ENCODE measurements at regions not wholly inside any gene's neighbourhood (a gene's known extent, or its start where the extent isn't known, plus 50 kb on each side); places are given as distances from the start of the nearest gene placed in this dataset.

DNA sequence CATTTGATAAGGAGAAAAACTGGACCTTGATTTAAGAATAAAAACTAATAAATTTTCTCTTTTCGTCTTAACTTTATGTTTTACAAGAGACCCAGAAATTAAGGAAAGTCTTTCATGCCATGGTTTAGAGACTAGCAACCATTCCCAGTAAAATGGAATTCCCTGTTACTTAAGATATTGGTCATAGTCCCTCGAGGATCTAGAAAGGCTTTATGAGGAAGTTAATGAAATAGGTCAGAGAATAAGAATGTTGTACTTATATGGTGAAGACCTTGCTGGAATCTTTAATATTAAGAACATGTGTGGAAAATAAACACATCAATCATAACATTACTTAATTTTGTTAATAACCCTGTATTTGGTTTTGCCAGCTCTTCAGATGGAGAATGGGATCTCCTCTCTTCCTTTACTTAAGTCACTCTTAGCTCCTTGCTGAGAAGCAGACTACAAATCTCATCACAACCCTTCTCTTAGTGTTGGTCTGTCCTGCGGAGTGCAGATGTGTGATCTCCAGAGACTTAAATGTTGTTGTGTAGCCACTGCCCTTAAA, 382.9 kb downstream of the QKI start:
- Mint-ChIP-seq H3K4me1 (ENCODE audit: low read depth, unreplicated experiment) (no peaks in the 10 kb centered on the region), H3K4me3 (ENCODE audit: unreplicated experiment) (no peak overlapping the region), H3K27ac (ENCODE audit: unreplicated experiment) (no peak overlapping the region), H3K36me3 (ENCODE audit: unreplicated experiment) (no peaks in the 10 kb centered on the region), H3K27me3 (ENCODE audit: unreplicated experiment) (peaks cover 2% of the 10 kb centered on the region), H3K9me3 (ENCODE audit: unreplicated experiment) (no peaks in the 10 kb centered on the region)
- TF ChIP-seq, protein P1, sequence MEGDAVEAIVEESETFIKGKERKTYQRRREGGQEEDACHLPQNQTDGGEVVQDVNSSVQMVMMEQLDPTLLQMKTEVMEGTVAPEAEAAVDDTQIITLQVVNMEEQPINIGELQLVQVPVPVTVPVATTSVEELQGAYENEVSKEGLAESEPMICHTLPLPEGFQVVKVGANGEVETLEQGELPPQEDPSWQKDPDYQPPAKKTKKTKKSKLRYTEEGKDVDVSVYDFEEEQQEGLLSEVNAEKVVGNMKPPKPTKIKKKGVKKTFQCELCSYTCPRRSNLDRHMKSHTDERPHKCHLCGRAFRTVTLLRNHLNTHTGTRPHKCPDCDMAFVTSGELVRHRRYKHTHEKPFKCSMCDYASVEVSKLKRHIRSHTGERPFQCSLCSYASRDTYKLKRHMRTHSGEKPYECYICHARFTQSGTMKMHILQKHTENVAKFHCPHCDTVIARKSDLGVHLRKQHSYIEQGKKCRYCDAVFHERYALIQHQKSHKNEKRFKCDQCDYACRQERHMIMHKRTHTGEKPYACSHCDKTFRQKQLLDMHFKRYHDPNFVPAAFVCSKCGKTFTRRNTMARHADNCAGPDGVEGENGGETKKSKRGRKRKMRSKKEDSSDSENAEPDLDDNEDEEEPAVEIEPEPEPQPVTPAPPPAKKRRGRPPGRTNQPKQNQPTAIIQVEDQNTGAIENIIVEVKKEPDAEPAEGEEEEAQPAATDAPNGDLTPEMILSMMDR (IDR thresholded peaks at IDR 0.05; ENCODE audit: partially characterized antibody, unreplicated experiment) = no peak
- no peak for DNase-seq

DNA sequence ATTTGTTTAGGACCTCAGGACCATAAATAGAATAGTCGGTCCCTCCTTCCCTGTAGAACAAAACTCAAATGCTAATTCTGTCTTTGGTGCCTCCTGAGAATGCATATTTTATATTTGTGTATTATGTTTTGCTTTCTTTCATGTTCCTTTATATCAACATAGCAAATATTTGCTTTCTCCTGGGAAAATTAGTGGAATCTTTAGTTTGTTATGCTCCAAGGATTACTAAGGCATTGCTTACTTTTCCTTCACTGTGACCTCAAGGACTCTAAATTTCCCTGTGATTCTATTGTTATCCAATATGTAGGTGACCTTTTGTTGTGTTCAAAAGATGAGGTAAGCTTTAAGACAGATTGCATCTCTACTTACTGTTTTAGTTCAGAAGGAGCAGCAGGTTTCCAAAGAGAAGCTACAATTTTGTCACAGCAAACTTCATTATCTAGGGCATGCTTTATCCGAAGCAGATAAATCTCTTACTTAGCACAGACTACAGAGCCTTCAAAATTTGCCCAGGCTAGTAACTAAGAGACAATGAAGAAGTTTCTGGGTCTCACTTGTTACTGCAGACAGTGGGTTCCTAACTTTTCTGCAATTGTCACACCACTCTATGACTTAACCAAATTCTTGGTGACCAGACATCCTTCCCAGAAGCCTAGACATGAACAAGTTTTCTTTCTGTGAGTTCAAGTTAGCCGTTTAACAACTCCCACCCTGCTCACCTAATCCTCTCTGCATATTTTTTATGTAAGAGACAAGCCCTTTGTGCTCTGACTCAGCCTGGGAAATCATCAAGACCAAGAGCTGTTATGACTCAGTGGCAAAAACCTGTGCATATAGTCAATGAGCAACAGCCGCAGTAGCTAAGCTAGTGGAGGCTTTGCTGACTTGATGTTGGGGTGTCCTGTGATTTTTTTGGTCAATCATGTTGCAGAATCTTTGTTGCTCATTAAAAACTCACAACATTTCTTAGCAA, 378.8 kb downstream of the QKI start:
- no peak for DNase-seq
- no peaks in the 10 kb centered on the region for H3K4me1 Mint-ChIP-seq (ENCODE audit: low read depth, unreplicated experiment)
- no peaks in the 10 kb centered on the region for H3K27me3 Mint-ChIP-seq (ENCODE audit: unreplicated experiment)
- no peak overlapping the region for H3K4me3 Mint-ChIP-seq (ENCODE audit: unreplicated experiment)
- TF ChIP-seq, protein P1 (IDR thresholded peaks at IDR 0.05; ENCODE audit: partially characterized antibody, unreplicated experiment) = no peak
- H3K36me3 Mint-ChIP-seq (ENCODE audit: unreplicated experiment) = peaks cover 4% of the 10 kb centered on the region
- no peak overlapping the region for H3K27ac Mint-ChIP-seq (ENCODE audit: unreplicated experiment)
- H3K9me3 Mint-ChIP-seq (ENCODE audit: unreplicated experiment) = no peaks in the 10 kb centered on the region

DNA sequence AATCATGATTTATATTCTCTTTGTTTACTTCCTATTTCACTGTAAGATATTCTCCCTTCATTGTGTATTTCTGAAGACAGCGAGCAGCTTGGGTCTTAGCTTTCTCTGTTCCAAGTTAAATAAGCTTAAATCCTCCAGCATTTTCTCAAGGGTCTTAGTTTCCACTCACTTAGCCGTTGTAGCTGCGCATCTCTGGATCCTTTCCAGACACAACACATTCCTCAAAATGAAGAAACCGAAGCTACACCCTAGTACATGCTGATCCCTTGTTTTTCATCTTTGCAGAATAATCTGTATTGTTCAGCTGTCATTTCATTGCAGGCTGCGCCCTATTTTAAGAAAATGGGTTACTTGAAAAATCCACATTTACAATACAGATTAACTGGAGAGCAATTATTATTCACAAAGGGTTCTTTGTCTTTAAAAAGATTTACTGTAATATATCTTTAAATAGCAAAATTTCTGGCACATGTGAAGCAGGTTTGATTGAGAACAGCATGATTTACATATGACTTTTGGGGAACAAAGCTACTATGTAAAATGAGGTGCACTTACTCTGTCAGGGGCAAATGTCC, 375.8 kb downstream of the QKI start:
- DNase-seq = no peak
- H3K27me3 Mint-ChIP-seq (ENCODE audit: unreplicated experiment) = peaks cover 2% of the 10 kb centered on the region
- H3K4me1 Mint-ChIP-seq (ENCODE audit: low read depth, unreplicated experiment) = no peaks in the 10 kb centered on the region
- TF ChIP-seq, protein P1 (IDR thresholded peaks at IDR 0.05; ENCODE audit: partially characterized antibody, unreplicated experiment) = no peak
- no peak overlapping the region for H3K4me3 Mint-ChIP-seq (ENCODE audit: unreplicated experiment)
- H3K9me3 Mint-ChIP-seq (ENCODE audit: unreplicated experiment) = no peaks in the 10 kb centered on the region
- no peak overlapping the region for H3K27ac Mint-ChIP-seq (ENCODE audit: unreplicated experiment)
- peaks cover 4% of the 10 kb centered on the region for H3K36me3 Mint-ChIP-seq (ENCODE audit: unreplicated experiment)

DNA sequence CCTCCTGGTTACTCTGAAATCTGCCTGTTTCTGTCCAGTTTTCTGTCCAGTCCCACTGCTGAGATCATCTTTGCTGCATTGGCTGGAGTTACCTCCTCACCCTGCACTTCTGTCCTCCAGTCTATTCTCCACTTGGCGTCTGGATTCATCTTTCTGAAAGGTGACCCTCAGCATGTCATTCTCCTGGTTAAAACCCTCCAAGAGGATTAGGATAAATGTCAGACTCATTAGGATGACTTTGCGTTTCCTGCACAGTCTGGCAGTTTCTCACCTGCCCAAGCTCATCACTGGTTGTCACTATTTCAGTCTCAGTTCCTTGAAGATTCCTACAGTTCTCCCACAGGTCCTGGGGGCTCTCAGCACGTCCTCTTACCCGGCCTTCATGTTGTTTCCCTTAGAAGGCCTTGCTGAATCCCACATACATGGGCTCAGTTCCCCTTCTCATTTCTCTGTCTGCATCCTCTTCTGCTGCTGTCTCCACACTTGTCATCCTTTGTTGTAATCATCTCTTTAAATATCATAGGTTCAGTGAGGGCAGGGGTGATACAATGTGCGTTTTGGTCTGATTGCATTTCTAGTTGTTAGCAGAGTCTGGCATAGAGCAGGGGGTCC, 374.8 kb downstream of the QKI start:
- Mint-ChIP-seq H3K9me3 (ENCODE audit: unreplicated experiment) (no peaks in the 10 kb centered on the region), H3K4me1 (ENCODE audit: low read depth, unreplicated experiment) (no peaks in the 10 kb centered on the region), H3K36me3 (ENCODE audit: unreplicated experiment) (peaks cover 4% of the 10 kb centered on the region), H3K4me3 (ENCODE audit: unreplicated experiment) (no peak overlapping the region), H3K27me3 (ENCODE audit: unreplicated experiment) (peaks cover 2% of the 10 kb centered on the region), H3K27ac (ENCODE audit: unreplicated experiment) (no peak overlapping the region)
- TF ChIP-seq, protein P1 (IDR thresholded peaks at IDR 0.05; ENCODE audit: partially characterized antibody, unreplicated experiment) = no peak
- DNase-seq = no peak
